Osteocyte (in vitro differentiated cells): ENCODE measurements at regions not wholly inside any gene's neighbourhood (a gene's known extent, or its start where the extent isn't known, plus 50 kb on each side); places are given as distances from the start of the nearest gene placed in this dataset.

Experiments
- DNase-seq: peaks from one replicate; pipeline ENCODE4 v3.0.0; 2021; ENCODE audit warnings: mixed read lengths; ENCODE audit not compliant: unreplicated experiment; ENCODE audit errors: extremely low spot score
- H3K27ac Mint-ChIP-seq: one replicate; pipeline ENCODE4 v1.8.0; 2021; ENCODE audit warnings: mild to moderate bottlenecking, mixed read lengths; ENCODE audit not compliant: unreplicated experiment
- H3K27me3 Mint-ChIP-seq: one replicate; pipeline ENCODE4 v1.8.0; 2021; ENCODE audit warnings: mixed read lengths; ENCODE audit not compliant: unreplicated experiment
- H3K36me3 Mint-ChIP-seq: one replicate; pipeline ENCODE4 v1.8.0; 2021; ENCODE audit warnings: mixed read lengths; ENCODE audit not compliant: unreplicated experiment
- H3K4me1 Mint-ChIP-seq: one replicate; pipeline ENCODE4 v1.8.0; 2021; ENCODE audit warnings: mixed read lengths; ENCODE audit not compliant: unreplicated experiment
- H3K4me3 Mint-ChIP-seq: one replicate; pipeline ENCODE4 v1.8.0; 2021; ENCODE audit warnings: mild to moderate bottlenecking, moderate library complexity, mixed read lengths; ENCODE audit not compliant: unreplicated experiment
- H3K9me3 Mint-ChIP-seq: one replicate; pipeline ENCODE4 v1.8.0; 2021; ENCODE audit warnings: mixed read lengths; ENCODE audit not compliant: unreplicated experiment
- CTCF ChIP-seq: fragments of 200-600 bp; sonication (generic); IDR thresholded peaks from 2 replicates; pipeline ENCODE4 v1.5.0; 2021; ENCODE audit warnings: antibody characterized with exemption, mild to moderate bottlenecking, moderate library complexity

GRCh38 chr2:217444509-217444908, 558.3 kb downstream of the TNS1 start:
- no peak overlapping the region for H3K27ac Mint-ChIP-seq
- H3K27me3 Mint-ChIP-seq: no peaks in the 10 kb centered on the region
- no peaks in the 10 kb centered on the region for H3K9me3 Mint-ChIP-seq
- H3K36me3 Mint-ChIP-seq: no peaks in the 10 kb centered on the region
- DNase-seq: no peak
- peaks cover 4% of the 10 kb centered on the region for H3K4me1 Mint-ChIP-seq
- H3K4me3 Mint-ChIP-seq: no peak overlapping the region
- TF ChIP-seq CTCF: no peak

GRCh38 chr2:217443601-217444000, 559.2 kb downstream of the TNS1 start:
- H3K27me3 Mint-ChIP-seq: no peaks in the 10 kb centered on the region
- peaks cover 4% of the 10 kb centered on the region for H3K4me1 Mint-ChIP-seq
- DNase-seq: peak; percentile 17
- TF ChIP-seq CTCF: no peak
- H3K9me3 Mint-ChIP-seq: no peaks in the 10 kb centered on the region
- H3K36me3 Mint-ChIP-seq: no peaks in the 10 kb centered on the region
- H3K4me3 Mint-ChIP-seq: no peak overlapping the region
- no peak overlapping the region for H3K27ac Mint-ChIP-seq

GRCh38 chr2:217440000-217440399, 562.8 kb downstream of the TNS1 start:
- no peaks in the 10 kb centered on the region for H3K27me3 Mint-ChIP-seq
- no peaks in the 10 kb centered on the region for H3K36me3 Mint-ChIP-seq
- H3K27ac Mint-ChIP-seq: no peak overlapping the region
- peaks cover 26% of the 10 kb centered on the region for H3K4me1 Mint-ChIP-seq
- no peak for DNase-seq
- H3K4me3 Mint-ChIP-seq: no peak overlapping the region
- TF ChIP-seq CTCF: no peak
- H3K9me3 Mint-ChIP-seq: no peaks in the 10 kb centered on the region

GRCh38 chr2:217438821-217439220, 564.0 kb downstream of the TNS1 start:
- H3K27me3 Mint-ChIP-seq: no peaks in the 10 kb centered on the region
- no peak overlapping the region for H3K27ac Mint-ChIP-seq
- H3K9me3 Mint-ChIP-seq: no peaks in the 10 kb centered on the region
- H3K4me1 Mint-ChIP-seq: peaks cover 36% of the 10 kb centered on the region
- no peak overlapping the region for H3K4me3 Mint-ChIP-seq
- no peak for TF ChIP-seq CTCF
- no peaks in the 10 kb centered on the region for H3K36me3 Mint-ChIP-seq
- DNase-seq: no peak

- H3K27me3 Mint-ChIP-seq: no peaks in the 10 kb centered on the region
- no peak for DNase-seq
- no peak overlapping the region for H3K27ac Mint-ChIP-seq
- no peak overlapping the region for H3K4me3 Mint-ChIP-seq
- TF ChIP-seq CTCF: no peak
- peaks cover 42% of the 10 kb centered on the region for H3K4me1 Mint-ChIP-seq
- no peaks in the 10 kb centered on the region for H3K9me3 Mint-ChIP-seq
- no peaks in the 10 kb centered on the region for H3K36me3 Mint-ChIP-seq
These were observed 564.7 kb downstream of the TNS1 start for GRCh38 chr2:217438136-217438535.
